AML-193 (cell line): ENCODE measurements at regions not wholly inside any gene's neighbourhood (a gene's known extent, or its start where the extent isn't known, plus 50 kb on each side); places are given as distances from the start of the nearest gene placed in this dataset.

Experiments used
- DNase-seq, 2 experiments: peaks; one replicate each; lab custom pipeline; 2025; lab: John Stamatoyannopoulos, UW

GRCh38 chr4:129350834-129351721 lies 255.1 kb downstream of the C4orf33 start:
- DNase-seq = no peak

- no peak for DNase-seq
These were observed 256.5 kb downstream of the C4orf33 start for GRCh38 chr4:129352480-129352879.

- no peak for DNase-seq
These were observed 257.5 kb downstream of the C4orf33 start for GRCh38 chr4:129353490-129353889.

DNA sequence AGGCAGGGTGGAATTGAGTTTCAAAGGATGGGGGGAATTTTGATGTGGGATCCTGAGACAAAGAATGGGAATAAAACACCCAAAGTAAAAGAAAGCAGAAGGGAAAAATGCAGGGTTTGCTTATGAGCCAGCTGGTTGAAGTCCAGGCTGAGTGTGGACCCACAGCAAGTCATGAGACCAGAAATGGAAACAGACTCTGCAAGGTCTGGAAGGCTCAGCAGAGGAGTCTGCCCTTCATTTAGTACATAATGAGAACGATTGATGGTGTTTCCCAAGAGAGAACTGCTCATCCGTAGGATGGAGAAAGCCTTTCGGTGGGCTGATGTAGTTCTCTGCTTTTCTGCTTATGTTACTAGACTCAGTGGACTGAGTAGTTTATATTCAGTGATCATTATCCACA lies 259.1 kb downstream of the C4orf33 start:
- no peak for DNase-seq

DNA sequence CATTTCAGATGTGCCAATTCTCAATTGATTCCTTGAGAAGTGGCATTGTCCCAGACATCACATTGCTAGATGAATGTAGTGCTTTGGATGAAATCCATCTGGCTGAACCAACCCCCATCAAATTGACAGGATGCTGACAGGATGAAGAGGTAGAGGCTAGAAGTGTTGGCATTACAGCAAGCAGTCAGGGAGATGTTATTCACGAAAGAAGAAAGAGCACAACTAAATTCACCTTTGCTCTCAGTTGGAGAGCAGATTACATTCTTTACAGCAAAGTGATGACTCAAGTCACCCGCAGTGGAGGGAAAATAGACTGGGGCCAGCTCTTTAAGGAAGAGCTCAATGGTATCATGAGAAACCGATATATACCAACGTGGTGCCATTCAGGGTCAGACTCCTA lies 259.6 kb downstream of the C4orf33 start:
- no peak for DNase-seq

- DNase-seq = no peak
These were observed 262.6 kb downstream of the C4orf33 start for GRCh38 chr4:129358571-129358970.

DNA sequence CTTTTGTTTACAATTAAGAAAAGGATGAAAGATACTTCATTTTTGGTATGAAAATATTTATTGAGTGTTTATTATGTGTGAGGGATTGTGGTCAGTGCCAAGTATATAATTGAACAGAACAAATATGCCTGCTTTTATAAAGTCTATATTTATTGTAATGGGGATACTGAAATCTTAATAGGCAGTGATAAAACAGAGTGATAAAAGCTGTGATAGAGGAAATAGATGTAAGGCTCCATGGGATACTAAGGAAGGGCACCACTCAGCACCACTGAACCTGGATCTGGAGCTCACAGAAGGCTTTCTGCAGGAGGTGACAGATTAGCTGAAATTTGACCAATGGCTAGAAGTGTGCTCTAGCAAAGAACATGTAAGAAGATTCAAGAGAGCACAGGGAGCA lies 263.5 kb downstream of the C4orf33 start:
- no peak for DNase-seq

DNA sequence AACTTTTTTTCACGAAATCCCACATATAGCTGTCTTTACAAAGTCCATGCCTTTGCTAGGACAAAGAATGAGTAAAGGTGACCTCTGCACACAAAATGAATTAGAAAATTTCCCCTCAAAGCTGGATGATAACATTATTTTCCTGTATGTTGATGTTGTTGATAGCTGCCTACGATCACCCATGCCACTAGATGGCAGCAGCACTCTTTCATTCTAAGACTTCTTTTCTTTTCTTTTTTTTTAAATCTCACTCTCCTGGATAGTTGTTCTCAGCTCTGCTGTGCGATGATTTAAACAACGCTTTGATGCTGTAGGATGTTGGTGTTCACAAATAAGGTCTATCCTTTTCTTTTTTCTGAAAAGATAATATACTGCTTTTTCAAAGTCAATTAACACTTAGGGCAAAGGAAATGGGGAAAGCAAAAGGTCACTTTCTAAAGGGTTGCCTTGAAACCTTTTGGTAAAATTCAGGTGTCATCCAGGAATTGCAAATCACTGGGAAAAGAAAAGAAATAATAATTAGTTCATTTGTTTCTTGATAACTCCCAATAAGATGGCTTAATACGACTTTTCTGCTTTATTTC lies 266.8 kb downstream of the C4orf33 start:
- DNase-seq = peak; percentile 69 to 73

DNA sequence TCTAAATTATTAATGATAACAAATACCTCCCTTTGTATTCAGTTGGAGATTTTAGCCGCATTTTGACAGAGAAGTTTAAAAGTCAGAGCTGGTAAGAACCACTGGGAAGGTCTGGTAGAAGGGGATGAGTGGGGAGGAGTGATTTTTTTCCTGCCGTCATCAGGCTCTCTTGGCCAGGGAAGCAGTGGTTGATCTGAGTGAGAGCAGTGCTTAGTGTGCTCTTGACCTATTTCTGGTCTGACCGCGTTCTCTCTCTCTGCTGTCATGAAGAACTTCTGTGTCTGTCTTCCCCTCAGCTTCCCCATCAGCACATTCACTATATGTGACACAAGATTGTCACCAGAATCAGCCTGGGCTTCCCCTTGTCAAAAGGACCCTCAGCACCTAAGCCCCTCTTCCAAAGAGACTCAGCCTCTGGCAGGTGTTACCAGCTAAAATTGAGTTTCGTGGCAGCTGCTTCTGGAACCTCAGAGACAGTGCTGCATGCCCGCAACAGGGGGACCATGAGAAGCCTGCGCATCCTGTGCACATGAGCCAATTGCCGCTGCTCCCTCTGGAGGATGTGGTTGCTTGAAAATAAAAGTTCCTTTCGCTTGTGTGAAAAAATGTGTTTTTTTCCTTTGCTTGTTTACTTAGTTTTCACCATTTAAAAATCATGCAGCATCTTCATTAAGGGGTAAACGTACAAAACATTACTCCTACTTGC lies 268.9 kb downstream of the C4orf33 start:
- no peak for DNase-seq

DNA sequence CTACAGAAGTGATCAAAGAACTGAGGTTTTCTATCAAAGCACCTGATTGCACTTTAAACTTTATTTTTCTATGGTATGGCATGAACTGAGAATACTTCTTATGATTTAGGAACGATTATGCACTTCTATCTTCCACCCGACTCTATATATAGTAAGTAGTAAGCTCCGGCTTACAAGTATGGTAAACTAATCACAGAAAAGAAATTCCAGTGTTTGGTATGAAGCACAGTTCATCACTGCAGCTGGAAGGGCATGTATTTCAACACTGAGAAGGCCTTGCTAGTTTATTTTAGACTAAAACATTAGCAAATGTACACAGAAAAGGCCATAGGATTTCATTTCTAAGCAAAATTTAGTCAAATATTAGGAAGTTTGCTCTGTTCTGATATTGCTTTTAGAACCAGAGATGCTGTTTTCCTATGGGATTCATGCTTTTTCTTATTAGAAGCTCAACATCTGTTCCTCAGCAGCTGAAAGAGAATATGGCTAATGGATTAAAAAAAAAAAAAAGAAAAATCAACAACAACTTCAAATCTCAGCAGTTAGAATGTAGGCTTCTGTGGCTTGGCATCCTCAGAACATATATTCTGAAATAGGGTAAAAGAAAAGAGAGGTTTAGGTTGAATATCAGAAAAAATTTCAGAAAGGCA lies 273.5 kb downstream of the C4orf33 start:
- no peak for DNase-seq

DNA sequence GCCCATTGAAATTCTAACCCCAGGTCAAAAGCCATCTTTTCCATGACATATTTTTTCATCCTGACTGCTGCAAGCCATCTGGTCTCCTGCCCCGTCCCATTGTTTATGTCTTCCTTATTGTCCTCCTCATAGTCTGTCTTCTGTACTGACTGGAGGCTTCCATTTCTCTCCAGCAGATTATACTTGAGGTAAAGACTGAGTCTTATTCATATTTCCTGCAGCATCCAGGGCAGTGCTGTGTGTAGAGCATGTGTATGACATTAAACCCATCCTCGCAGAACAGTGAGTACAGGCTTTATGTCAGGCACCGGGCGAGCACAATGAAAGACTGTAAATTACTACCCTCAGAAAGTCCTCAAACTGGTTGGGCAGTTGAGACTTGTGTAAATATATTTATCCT lies 275.1 kb downstream of the C4orf33 start:
- no peak for DNase-seq

- DNase-seq = no peak
These were observed 276.0 kb downstream of the C4orf33 start for GRCh38 chr4:129371926-129372325.

- no peak for DNase-seq
These were observed 281.3 kb downstream of the C4orf33 start for GRCh38 chr4:129377131-129377845.

- DNase-seq = no peak
These were observed 282.4 kb downstream of the C4orf33 start for GRCh38 chr4:129378364-129378763.

DNA sequence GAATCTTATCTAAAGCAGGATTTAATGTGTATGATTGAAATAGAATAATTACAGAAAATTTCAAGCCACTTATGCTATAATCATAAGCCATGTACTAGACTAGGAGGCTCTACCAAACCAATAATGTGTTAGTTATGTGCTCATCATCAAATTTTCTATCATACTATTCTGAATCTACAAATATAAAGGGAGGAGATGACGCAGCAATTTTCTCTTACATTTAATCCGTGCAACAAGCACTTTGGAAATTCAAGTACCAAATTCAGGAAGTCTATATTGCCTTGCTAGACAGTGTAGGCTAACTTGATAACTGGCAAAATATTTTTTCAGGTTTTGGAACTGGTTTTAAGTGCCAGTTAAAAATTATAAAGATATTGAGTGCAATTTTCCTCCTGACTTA lies 283.5 kb downstream of the C4orf33 start:
- DNase-seq = no peak

GRCh38 chr4:129384974-129385373 lies 289.0 kb downstream of the C4orf33 start:
- DNase-seq = no peak

- no peak for DNase-seq
These were observed 291.7 kb downstream of the C4orf33 start for GRCh38 chr4:129387666-129388065.

DNA sequence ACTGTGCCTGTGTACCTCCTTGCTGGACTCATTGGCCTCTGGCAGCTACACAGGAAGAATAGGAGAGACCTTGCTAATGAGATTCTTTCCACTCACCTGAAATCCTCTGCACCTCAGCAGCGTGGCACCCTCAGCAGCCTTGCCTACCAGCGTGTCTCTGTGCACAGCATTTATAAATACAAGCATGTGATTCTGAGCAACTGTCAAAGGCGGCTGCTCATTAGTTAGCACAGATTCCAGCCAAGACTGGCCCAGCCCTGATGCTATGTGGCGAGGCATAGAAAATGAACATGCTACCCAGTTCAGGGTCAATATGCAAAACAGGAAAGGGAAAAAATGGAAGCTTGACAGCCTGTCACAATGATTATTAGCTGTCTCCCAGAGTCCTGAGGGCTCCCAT lies 298.0 kb downstream of the C4orf33 start:
- no peak for DNase-seq

- no peak for DNase-seq
These were observed 298.7 kb downstream of the C4orf33 start for GRCh38 chr4:129394635-129395034.

GRCh38 chr4:129403848-129404247 lies 307.9 kb downstream of the C4orf33 start:
- DNase-seq = no peak

GRCh38 chr4:129410115-129410514 lies 314.2 kb downstream of the C4orf33 start:
- DNase-seq = no peak

DNA sequence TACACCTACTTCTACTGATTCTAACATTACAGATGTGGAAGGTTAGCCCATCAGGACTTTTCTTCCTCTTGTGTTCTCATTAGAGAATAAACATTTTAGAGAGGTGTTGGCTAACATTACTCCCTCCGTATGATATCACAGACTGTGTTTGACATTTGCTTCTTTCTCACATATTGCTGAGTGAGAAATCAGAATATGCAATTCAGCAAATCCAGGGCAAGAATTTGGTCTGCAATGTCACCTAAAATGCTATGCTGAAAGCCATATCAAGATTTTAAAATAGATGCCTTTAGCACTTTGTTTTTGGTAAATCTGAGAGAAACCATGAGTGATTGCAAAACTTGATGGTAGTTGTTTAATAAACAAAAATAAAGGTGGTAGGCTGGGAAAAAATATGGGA lies 319.1 kb downstream of the C4orf33 start:
- no peak for DNase-seq
